Nucleus accumbens (tissue), 56 donors: ENCODE measurements at regions not wholly inside any gene's neighbourhood (a gene's known extent, or its start where the extent isn't known, plus 50 kb on each side); places are given as distances from the start of the nearest gene placed in this dataset.

Experiments used
- DNase-seq, 56 donors: peaks; one replicate each; lab custom pipeline; 2025; lab: John Stamatoyannopoulos, UW

GRCh38 chr5:29794141-29794787 lies 1399.2 kb upstream of the CDH6 start:
- no peak for DNase-seq

DNA sequence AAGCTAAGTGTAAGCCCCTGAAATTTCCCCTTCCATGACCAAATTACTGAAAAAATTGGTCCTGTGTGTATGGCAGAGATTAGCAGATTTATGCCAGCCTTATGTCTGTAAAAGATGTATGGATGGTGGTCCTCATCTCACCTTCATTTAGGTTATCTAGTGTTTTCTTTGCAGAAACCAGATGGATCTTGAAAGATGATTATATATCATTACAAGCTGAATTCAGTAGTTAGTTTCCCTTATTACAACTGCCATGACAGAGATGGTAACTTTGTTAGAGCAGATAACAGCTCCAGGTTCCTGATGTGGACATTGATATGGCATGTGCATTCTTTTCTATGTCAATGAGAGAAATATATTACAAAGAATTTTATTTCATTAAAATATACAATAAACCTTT lies 1403.2 kb upstream of the CDH6 start:
- no peak for DNase-seq

DNA sequence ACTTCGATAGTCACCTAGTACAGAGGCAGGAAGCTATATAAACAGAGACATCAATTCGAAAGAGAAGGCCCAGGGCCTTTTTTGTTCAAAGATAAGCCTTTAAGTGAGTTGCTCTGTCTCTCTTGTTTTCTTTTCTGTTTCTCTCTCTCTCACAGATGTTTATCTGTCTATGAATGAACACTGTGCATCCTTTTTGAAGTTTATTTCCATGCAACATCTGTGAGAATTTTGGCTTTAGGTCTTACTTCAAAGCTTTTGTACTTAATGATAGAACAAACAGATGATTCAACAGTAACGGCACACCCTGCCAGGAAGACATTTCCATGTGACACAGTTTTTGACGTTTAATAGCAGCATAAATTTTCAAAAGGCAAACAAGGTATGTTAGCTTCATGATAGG lies 1413.1 kb upstream of the CDH6 start:
- no peak for DNase-seq

GRCh38 chr5:29779141-29779540 lies 1414.3 kb upstream of the CDH6 start:
- no peak for DNase-seq

- no peak for DNase-seq
Observed at GRCh38 chr5:29777373-29777772, 1416.1 kb upstream of the CDH6 start.

DNA sequence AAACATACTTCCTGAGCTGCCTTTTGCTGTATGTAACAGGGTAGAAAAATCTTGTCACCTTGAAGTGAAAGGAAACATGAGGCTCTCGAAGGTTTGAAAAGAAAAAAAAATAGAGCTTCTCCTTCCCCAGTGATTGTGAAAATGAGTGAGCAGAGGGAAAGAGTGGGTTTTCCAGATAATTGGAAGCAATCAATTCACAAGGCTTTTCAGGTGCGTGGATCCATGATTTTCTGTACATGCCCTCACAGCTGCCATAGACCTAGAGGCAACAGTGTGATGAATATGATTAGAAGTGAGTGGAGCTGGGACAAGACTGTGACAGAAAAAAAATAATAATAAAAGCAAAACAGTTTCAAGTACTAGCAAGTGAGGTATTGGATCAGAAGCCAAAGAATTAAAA lies 1422.5 kb upstream of the CDH6 start:
- no peak for DNase-seq

DNA sequence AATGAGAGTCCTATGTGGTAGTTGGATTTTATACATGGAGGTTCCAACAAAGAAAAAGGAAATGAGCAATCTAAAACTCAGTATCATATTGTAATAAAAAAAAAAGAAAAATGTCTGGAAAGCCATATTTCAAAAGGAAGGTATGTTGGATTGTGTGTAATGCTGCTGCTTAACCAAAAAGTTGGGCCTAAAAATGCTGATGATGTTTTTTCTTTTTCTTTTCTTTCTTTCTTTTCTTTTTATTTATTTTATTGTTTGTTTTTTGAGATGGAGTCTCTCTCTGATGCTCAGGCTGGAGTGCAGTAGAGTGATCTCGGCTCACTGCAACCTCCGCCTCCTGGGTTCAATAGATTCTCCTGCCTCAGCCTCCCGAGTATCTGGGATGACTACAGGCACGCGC lies 1424.0 kb upstream of the CDH6 start:
- DNase-seq, result no peak

GRCh38 chr5:29758986-29759421 lies 1434.5 kb upstream of the CDH6 start:
- no peak for DNase-seq

DNA sequence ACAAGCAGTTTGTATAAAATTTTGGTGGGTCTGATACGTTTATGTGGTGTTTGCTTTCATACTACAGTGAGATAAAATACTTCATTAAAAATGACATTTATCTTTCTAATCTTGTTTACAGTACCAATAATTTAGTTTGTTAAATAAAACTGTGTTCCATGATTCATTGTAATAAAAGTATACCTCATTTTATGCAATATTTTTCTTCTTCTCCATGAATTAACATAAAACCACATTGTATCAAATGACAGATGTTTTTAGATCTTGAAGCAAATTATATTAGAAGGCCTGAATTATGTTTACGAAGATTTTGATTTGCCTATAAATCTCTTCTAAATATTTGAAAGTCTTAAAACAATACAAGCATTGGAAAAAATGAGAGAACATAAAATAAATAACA lies 1443.0 kb upstream of the CDH6 start:
- no peak for DNase-seq

DNA sequence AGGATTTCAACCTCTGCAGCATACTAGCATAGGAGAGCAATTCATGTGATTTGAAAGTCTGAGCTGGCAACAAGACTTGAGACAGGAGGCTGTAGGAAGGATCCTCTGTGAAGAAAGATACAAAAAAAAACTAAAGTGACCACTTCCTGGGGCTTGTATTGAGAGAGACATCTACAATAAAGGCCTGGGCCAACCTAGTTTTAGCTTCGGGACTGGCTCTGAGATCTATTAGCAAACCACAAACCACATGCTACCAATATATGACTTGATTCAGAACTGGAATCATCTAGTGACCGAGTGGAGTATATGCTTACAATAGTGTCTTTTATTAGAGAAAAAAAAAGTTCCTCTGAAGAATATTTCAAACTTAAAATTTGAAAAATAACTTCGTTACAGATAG lies 1448.9 kb upstream of the CDH6 start:
- no peak for DNase-seq

- DNase-seq, result no peak
Observed at GRCh38 chr5:29720954-29721353, 1472.5 kb upstream of the CDH6 start.

GRCh38 chr5:29719171-29719570 lies 1474.3 kb upstream of the CDH6 start:
- no peak for DNase-seq

DNA sequence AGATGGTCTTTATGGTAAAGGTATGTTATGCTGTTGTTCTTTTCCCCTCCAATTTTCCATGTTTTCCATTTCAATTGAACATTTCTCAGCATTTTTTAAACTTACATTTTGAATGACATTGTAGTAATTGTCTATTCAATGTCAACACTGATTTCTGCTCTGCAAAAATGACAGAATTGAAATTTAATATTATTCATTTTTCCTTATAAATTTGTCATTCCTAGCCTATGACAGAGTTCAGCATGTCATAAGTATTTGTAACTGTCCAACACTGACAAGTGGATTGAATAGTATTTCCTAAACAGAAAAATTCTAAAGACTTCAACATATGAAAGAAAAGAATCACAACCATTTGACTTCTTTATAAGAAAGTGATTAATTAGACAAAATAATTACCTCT lies 1478.3 kb upstream of the CDH6 start:
- DNase-seq, result no peak

DNA sequence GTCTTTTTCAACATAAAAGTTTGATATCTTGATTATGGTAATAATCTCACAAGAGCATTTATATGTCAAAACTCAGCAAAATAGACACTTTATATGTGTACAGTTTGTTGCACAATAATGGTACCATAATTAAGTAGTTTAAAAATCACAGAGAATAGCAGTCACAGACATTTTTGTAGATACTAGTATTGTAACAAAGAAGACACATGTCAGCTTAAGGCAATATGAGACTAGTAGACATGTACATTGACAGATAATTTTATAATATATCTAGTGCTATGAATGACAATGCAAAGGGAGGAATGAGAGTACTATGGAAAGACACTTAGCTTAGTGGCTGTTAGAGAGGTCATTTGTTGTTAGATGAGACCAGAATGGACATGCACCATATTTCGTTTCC lies 1490.6 kb upstream of the CDH6 start:
- no peak for DNase-seq

- no peak for DNase-seq
Observed at GRCh38 chr5:29701600-29701999, 1491.9 kb upstream of the CDH6 start.

DNA sequence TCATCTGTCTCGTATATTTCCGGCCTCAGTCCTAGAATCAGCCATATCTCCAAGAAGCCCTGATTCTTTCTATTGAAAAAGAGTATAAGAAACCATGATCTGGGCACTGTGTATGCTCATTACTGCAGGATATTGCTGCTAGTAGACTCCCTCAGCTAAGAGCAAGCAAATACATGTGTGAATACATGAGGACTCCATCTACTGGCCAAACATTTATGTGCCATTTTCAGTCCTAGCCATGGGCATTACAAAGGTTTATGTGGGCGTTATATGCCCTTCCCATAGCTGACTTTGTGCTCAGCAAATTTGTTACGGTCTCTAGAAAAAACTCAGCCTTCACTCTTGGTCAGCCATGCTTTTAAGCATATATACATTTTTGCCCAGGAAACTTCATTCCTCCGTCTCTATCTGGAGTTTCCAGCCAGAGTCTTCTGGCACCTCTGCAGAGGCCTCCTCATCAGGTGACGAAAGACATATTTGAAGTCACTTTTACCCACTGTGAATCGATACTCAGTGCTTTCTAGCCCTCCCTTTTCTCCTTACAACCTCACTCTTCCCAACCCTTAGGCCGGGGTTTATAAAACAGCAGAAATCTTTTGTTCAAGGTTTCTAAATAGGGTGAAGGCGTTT lies 1495.6 kb upstream of the CDH6 start:
- peak in 1 of 56 donors; percentile 0 for DNase-seq

- DNase-seq, result no peak
Observed at GRCh38 chr5:29697278-29697677, 1496.2 kb upstream of the CDH6 start.

DNA sequence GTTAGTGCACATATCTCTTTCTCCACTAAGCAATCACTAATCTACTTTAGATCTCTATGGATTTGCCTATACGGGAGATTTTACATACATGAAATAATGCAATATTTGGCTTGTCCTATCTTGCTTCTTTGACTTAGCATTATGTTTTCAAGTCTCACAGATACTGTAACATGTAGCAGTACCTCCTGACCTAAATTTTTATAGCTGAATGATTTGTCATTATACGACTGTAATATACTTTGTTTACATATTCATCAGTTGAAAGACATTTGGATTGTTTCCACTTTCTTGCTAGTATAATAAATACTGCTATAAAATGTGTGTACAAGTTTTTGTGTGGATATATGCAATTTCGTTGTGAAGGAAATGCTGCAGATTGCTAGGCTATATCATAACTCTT lies 1520.8 kb upstream of the CDH6 start:
- DNase-seq, result no peak

DNA sequence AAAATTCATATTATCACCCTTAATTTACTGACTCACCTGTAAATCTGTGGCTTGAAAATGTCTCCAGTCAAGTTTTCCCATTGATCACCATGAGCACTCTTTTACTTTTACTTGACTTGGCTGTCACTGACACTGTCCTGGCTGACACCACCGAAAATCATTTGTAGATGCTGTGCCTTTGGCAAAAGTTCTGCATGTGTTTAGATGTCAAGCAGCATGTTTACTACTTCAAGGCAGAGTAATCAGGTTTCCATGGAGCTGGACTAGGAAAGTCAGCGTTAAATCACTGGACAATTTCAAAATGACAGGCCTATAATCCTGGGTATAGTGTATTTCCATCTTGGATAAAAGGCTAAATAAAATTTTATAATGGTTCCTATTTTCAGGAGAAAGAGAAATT lies 1530.6 kb upstream of the CDH6 start:
- no peak for DNase-seq

DNA sequence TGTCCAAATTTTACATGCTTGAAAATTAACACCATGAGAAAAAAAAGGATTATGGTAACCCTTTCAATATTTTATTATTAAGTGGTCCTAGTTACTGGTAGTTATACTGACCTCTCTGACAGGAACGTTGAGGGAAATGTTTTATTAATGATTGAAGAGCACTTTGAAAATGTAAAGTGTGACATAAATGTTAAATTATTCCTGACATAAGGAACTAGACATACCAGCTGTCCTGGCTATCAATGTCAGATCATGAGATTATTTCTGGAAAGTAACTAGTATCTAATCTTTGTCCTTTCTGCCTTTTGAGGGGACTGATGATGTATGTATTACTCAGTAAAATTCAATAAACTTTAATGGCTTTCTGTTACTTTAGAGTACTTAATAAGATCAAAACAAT lies 1538.5 kb upstream of the CDH6 start:
- DNase-seq, result no peak

DNA sequence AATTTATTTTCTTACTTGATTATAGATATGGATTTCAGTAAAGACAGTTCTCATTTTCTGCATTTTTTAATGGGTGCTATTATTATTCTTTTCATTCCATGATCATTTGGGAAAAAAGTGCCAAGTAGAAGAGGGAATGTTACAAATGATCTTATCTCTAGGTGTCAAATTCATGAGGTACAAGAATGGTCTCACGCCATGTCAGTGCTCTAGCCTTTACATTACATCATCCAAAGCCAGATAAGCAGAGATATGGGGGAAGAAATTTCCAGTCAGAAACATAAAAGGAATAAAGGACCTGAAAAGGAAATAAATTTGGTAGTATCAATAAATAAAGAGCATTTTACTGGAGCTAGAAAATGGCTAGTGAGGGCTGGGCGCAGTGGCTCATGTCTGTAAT lies 1544.2 kb upstream of the CDH6 start:
- no peak for DNase-seq

GRCh38 chr5:29642601-29643000 lies 1550.9 kb upstream of the CDH6 start:
- no peak for DNase-seq

- no peak for DNase-seq
Observed at GRCh38 chr5:29614206-29614605, 1579.3 kb upstream of the CDH6 start.
